Type B pancreatic cell (in vitro differentiated cells): ENCODE measurements at regions not wholly inside any gene's neighbourhood (a gene's known extent, or its start where the extent isn't known, plus 50 kb on each side); places are given as distances from the start of the nearest gene placed in this dataset.

ENCODE experiments used
- DNase-seq: peaks from one replicate; pipeline ENCODE4 v3.0.0; 2021; ENCODE audit warnings: mixed read lengths; ENCODE audit not compliant: unreplicated experiment; ENCODE audit errors: extremely low spot score
- H3K27ac Mint-ChIP-seq: 2 replicates; pipeline ENCODE4 v1.8.0; 2021; ENCODE audit warnings: mild to moderate bottlenecking, mixed read lengths
- H3K27me3 Mint-ChIP-seq: 2 replicates; pipeline ENCODE4 v1.8.0; 2021; ENCODE audit warnings: mixed read lengths
- H3K36me3 Mint-ChIP-seq: 2 replicates; pipeline ENCODE4 v1.8.0; 2021; ENCODE audit warnings: mixed read lengths
- H3K4me1 Mint-ChIP-seq: one replicate; pipeline ENCODE4 v1.8.0; 2021; ENCODE audit warnings: mixed read lengths; ENCODE audit not compliant: unreplicated experiment
- H3K4me3 Mint-ChIP-seq: 2 replicates; pipeline ENCODE4 v1.8.0; 2021; ENCODE audit warnings: mild to moderate bottlenecking, mixed read lengths
- H3K9me3 Mint-ChIP-seq: 2 replicates; pipeline ENCODE4 v1.8.0; 2021; ENCODE audit warnings: mixed read lengths
- CTCF ChIP-seq: fragments of 200-600 bp; sonication (generic); conservative IDR thresholded peaks from 2 replicates; pipeline ENCODE4 v1.5.0; 2021; ENCODE audit warnings: antibody characterized with exemption, mild to moderate bottlenecking

- no peak for TF ChIP-seq CTCF
- Mint-ChIP-seq H3K4me1 (peaks cover 12% of the 10 kb centered on the region), H3K9me3 (no peaks in the 10 kb centered on the region), H3K27ac (peak overlapping the region; percentile 92), H3K4me3 (peak overlapping the region; percentile 29), H3K27me3 (no peaks in the 10 kb centered on the region), H3K36me3 (no peaks in the 10 kb centered on the region)
- DNase-seq: no peak
Observed at GRCh38 chrX:20952180-20952579, 422.0 kb upstream of the CNKSR2 start.

GRCh38 chrX:20951016-20951810, 423.0 kb upstream of the CNKSR2 start:
- Mint-ChIP-seq H3K27ac (peak overlapping the region; percentile 92), H3K4me3 (peak overlapping the region; percentile 55), H3K9me3 (no peaks in the 10 kb centered on the region), H3K4me1 (peaks cover 17% of the 10 kb centered on the region), H3K27me3 (no peaks in the 10 kb centered on the region), H3K36me3 (no peaks in the 10 kb centered on the region)
- no peak for DNase-seq
- no peak for TF ChIP-seq CTCF

GRCh38 chrX:20947411-20947912, 426.8 kb upstream of the CNKSR2 start:
- TF ChIP-seq CTCF: no peak
- DNase-seq: no peak
- no peaks in the 10 kb centered on the region for H3K36me3 Mint-ChIP-seq
- H3K9me3 Mint-ChIP-seq: no peaks in the 10 kb centered on the region
- peak overlapping the region; percentile 64 for H3K27ac Mint-ChIP-seq
- H3K4me3 Mint-ChIP-seq: peak overlapping the region; percentile 26
- H3K27me3 Mint-ChIP-seq: no peaks in the 10 kb centered on the region
- peaks cover 20% of the 10 kb centered on the region for H3K4me1 Mint-ChIP-seq

GRCh38 chrX:20913760-20914159, 460.5 kb upstream of the CNKSR2 start:
- no peak for TF ChIP-seq CTCF
- no peak overlapping the region for H3K27ac Mint-ChIP-seq
- H3K4me1 Mint-ChIP-seq: no peaks in the 10 kb centered on the region
- H3K36me3 Mint-ChIP-seq: no peaks in the 10 kb centered on the region
- H3K9me3 Mint-ChIP-seq: no peaks in the 10 kb centered on the region
- H3K4me3 Mint-ChIP-seq: no peak overlapping the region
- DNase-seq: no peak
- H3K27me3 Mint-ChIP-seq: no peaks in the 10 kb centered on the region

- no peak for DNase-seq
- Mint-ChIP-seq H3K36me3 (no peaks in the 10 kb centered on the region), H3K9me3 (no peaks in the 10 kb centered on the region), H3K27ac (no peak overlapping the region), H3K4me3 (no peak overlapping the region), H3K27me3 (no peaks in the 10 kb centered on the region), H3K4me1 (no peaks in the 10 kb centered on the region)
- TF ChIP-seq CTCF: no peak
Observed at GRCh38 chrX:20906571-20906970, 467.6 kb upstream of the CNKSR2 start.
